ENCODE measurements at regions not wholly inside any gene's neighbourhood (a gene's known extent, or its start where the extent isn't known, plus 50 kb on each side); places are given as distances from the start of the nearest gene placed in this dataset.

GRCh38 chr10:6640433-6641040 is 60.5 kb upstream of the PRKCQ start:
- H3K4me3 ChIP-seq: no peak overlapping the region
- no peaks in the 10 kb centered on the region for H3K27me3 Mint-ChIP-seq (ENCODE audit: insufficient read depth, low read depth, poor library complexity)
- H3K79me2 ChIP-seq (replicated peaks; ENCODE audit: insufficient read depth): no peaks in the 10 kb centered on the region
- H3K9me2 ChIP-seq (ENCODE audit: insufficient read depth): no peaks in the 10 kb centered on the region; the same call in 1 of the 2 replicates
- H3F3A ChIP-seq (replicated peaks; ENCODE audit: low read depth): no peaks in the 10 kb centered on the region
- H3K4me1 ChIP-seq (ENCODE audit: insufficient read depth): no peaks in the 10 kb centered on the region
- TF ChIP-seq ZNF331 (CRISPR knock-in tag; IDR thresholded peaks at IDR 0.05; ENCODE audit: low read depth) (no peak), EZH2 (IDR thresholded peaks at IDR 0.05; ENCODE audit: low read depth, unreplicated experiment) (no peak), STAT1 (IDR thresholded peaks at IDR 0.05; ENCODE audit: unreplicated experiment) (no peak), NANOG (IDR thresholded peaks at IDR 0.05; ENCODE audit: borderline replicate concordance) (no peak), EZH2phosphoT487 (IDR thresholded peaks at IDR 0.05; ENCODE audit: unreplicated experiment) (no peak)
- no peaks in the 10 kb centered on the region; the same call in 2 of the 3 replicates for H3K4me1 Mint-ChIP-seq
- H2AFZ ChIP-seq: no peak overlapping the region
- no peak overlapping the region for H3K27ac Mint-ChIP-seq
- H3K4me2 ChIP-seq: no peak overlapping the region
- no peaks in the 10 kb centered on the region for H4K20me1 ChIP-seq (replicated peaks; ENCODE audit: insufficient read depth)
- H3K4me3 Mint-ChIP-seq: no peak overlapping the region
- no peaks in the 10 kb centered on the region for H3K36me3 Mint-ChIP-seq (ENCODE audit: low read depth)
- H3K36me3 ChIP-seq (ENCODE audit: insufficient read depth): no peaks in the 10 kb centered on the region
- no peak overlapping the region for H3K27ac ChIP-seq (ENCODE audit: low read depth)
- DNase-seq (ENCODE audit: low spot score) (no peak), ATAC-seq (no peak)
- no peaks in the 10 kb centered on the region; the same call in 2 of the 3 replicates for H3K9me3 Mint-ChIP-seq
- H3K27me3 ChIP-seq (ENCODE audit: insufficient read depth): no peaks in the 10 kb centered on the region

DNA sequence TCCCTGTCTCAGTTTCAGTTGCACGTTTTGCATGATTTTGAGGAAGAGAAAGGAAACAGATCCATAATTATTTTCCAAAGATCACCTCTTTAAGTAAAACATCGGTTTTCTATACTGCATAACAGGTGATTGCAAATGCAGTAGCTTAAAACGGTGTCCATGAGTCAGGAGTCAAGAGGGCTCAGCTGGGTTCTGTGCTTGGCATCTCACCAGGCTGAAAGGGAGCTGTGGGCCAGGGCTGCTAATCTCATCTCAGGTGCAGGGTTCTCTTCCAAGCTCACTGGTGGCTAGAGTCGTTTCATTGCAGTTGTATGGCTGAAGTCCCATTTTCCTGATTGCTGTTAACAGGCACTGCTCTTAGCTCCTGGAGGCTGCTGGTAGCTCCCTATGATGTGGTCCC is 57.0 kb upstream of the PRKCQ start:
- peaks cover 18% of the 10 kb centered on the region for H3K9me3 Mint-ChIP-seq
- no peaks in the 10 kb centered on the region for H3K27me3 Mint-ChIP-seq (ENCODE audit: insufficient read depth, low read depth, poor library complexity)
- no peaks in the 10 kb centered on the region for H4K20me1 ChIP-seq (replicated peaks; ENCODE audit: insufficient read depth)
- no peaks in the 10 kb centered on the region for H3K4me1 ChIP-seq (ENCODE audit: insufficient read depth)
- H3K9me2 ChIP-seq (ENCODE audit: insufficient read depth): no peaks in the 10 kb centered on the region; the same call in 1 of the 2 replicates
- no peak for ATAC-seq
- no peaks in the 10 kb centered on the region for H3K79me2 ChIP-seq (replicated peaks; ENCODE audit: insufficient read depth)
- H3K4me1 Mint-ChIP-seq: no peaks in the 10 kb centered on the region; the same call in 2 of the 3 replicates
- H3K27me3 ChIP-seq (ENCODE audit: insufficient read depth): no peaks in the 10 kb centered on the region
- H2AFZ ChIP-seq: no peak overlapping the region
- H3K4me3 Mint-ChIP-seq: no peak overlapping the region
- no peak overlapping the region for H3K27ac Mint-ChIP-seq
- no peak overlapping the region for H3K27ac ChIP-seq (ENCODE audit: low read depth)
- DNase-seq (ENCODE audit: low spot score): no peak
- no peak overlapping the region for H3K4me3 ChIP-seq
- no peaks in the 10 kb centered on the region; the same call in 1 of the 3 replicates for H3K36me3 Mint-ChIP-seq (ENCODE audit: low read depth)
- no peaks in the 10 kb centered on the region for H3K36me3 ChIP-seq (ENCODE audit: insufficient read depth)
- H3K4me2 ChIP-seq: no peak overlapping the region
- TF ChIP-seq EZH2phosphoT487 (IDR thresholded peaks at IDR 0.05; ENCODE audit: unreplicated experiment) (no peak), POLR2AphosphoS5 (IDR thresholded peaks at IDR 0.05; ENCODE audit: low read depth) (no peak), ZNF114 (CRISPR knock-in tag; IDR thresholded peaks at IDR 0.05) (no peak)
- H3F3A ChIP-seq (replicated peaks; ENCODE audit: low read depth): no peaks in the 10 kb centered on the region

GRCh38 chr10:6635784-6636183 is 55.7 kb upstream of the PRKCQ start:
- H3K27ac ChIP-seq (ENCODE audit: low read depth): no peak overlapping the region
- no peak for ATAC-seq
- no peaks in the 10 kb centered on the region for H3F3A ChIP-seq (replicated peaks; ENCODE audit: low read depth)
- H3K27ac Mint-ChIP-seq: no peak overlapping the region
- H3K36me3 Mint-ChIP-seq (ENCODE audit: low read depth): no peaks in the 10 kb centered on the region; the same call in 1 of the 3 replicates
- H3K27me3 Mint-ChIP-seq (ENCODE audit: insufficient read depth, low read depth, poor library complexity): no peaks in the 10 kb centered on the region
- H3K4me3 Mint-ChIP-seq: no peak overlapping the region
- no peak for DNase-seq (ENCODE audit: low spot score)
- no peaks in the 10 kb centered on the region; the same call in 1 of the 2 replicates for H3K9me2 ChIP-seq (ENCODE audit: insufficient read depth)
- no peak overlapping the region for H3K4me2 ChIP-seq
- H2AFZ ChIP-seq: no peak overlapping the region
- no peaks in the 10 kb centered on the region for H3K4me1 ChIP-seq (ENCODE audit: insufficient read depth)
- peaks cover 18% of the 10 kb centered on the region for H3K9me3 Mint-ChIP-seq
- H4K20me1 ChIP-seq (replicated peaks; ENCODE audit: insufficient read depth): no peaks in the 10 kb centered on the region
- no peak overlapping the region for H3K4me3 ChIP-seq
- no peaks in the 10 kb centered on the region for H3K27me3 ChIP-seq (ENCODE audit: insufficient read depth)
- H3K4me1 Mint-ChIP-seq: no peaks in the 10 kb centered on the region; the same call in 2 of the 3 replicates
- H3K36me3 ChIP-seq (ENCODE audit: insufficient read depth): no peaks in the 10 kb centered on the region
- no peaks in the 10 kb centered on the region for H3K79me2 ChIP-seq (replicated peaks; ENCODE audit: insufficient read depth)
- TF ChIP-seq NANOG (IDR thresholded peaks at IDR 0.05; ENCODE audit: borderline replicate concordance): no peak
- TF ChIP-seq EZH2 (IDR thresholded peaks at IDR 0.05; ENCODE audit: low read depth, unreplicated experiment): no peak
- TF ChIP-seq ZNF331 (CRISPR knock-in tag; IDR thresholded peaks at IDR 0.05; ENCODE audit: low read depth): no peak
- TF ChIP-seq JUNB (IDR thresholded peaks at IDR 0.05; ENCODE audit: unreplicated experiment): no peak
- TF ChIP-seq, protein P1, sequence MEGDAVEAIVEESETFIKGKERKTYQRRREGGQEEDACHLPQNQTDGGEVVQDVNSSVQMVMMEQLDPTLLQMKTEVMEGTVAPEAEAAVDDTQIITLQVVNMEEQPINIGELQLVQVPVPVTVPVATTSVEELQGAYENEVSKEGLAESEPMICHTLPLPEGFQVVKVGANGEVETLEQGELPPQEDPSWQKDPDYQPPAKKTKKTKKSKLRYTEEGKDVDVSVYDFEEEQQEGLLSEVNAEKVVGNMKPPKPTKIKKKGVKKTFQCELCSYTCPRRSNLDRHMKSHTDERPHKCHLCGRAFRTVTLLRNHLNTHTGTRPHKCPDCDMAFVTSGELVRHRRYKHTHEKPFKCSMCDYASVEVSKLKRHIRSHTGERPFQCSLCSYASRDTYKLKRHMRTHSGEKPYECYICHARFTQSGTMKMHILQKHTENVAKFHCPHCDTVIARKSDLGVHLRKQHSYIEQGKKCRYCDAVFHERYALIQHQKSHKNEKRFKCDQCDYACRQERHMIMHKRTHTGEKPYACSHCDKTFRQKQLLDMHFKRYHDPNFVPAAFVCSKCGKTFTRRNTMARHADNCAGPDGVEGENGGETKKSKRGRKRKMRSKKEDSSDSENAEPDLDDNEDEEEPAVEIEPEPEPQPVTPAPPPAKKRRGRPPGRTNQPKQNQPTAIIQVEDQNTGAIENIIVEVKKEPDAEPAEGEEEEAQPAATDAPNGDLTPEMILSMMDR (conservative IDR thresholded peaks at IDR 0.05; ENCODE audit: low read depth in 2 of 2): no peak
- no peak for TF ChIP-seq CREB1 (CRISPR knock-in tag; IDR thresholded peaks at IDR 0.05; ENCODE audit: low read depth)
- no peak for TF ChIP-seq STAT1 (IDR thresholded peaks at IDR 0.05; ENCODE audit: unreplicated experiment)
- no peak for TF ChIP-seq POLR2AphosphoS5 (IDR thresholded peaks at IDR 0.05; ENCODE audit: low read depth)
- TF ChIP-seq, protein P2, sequence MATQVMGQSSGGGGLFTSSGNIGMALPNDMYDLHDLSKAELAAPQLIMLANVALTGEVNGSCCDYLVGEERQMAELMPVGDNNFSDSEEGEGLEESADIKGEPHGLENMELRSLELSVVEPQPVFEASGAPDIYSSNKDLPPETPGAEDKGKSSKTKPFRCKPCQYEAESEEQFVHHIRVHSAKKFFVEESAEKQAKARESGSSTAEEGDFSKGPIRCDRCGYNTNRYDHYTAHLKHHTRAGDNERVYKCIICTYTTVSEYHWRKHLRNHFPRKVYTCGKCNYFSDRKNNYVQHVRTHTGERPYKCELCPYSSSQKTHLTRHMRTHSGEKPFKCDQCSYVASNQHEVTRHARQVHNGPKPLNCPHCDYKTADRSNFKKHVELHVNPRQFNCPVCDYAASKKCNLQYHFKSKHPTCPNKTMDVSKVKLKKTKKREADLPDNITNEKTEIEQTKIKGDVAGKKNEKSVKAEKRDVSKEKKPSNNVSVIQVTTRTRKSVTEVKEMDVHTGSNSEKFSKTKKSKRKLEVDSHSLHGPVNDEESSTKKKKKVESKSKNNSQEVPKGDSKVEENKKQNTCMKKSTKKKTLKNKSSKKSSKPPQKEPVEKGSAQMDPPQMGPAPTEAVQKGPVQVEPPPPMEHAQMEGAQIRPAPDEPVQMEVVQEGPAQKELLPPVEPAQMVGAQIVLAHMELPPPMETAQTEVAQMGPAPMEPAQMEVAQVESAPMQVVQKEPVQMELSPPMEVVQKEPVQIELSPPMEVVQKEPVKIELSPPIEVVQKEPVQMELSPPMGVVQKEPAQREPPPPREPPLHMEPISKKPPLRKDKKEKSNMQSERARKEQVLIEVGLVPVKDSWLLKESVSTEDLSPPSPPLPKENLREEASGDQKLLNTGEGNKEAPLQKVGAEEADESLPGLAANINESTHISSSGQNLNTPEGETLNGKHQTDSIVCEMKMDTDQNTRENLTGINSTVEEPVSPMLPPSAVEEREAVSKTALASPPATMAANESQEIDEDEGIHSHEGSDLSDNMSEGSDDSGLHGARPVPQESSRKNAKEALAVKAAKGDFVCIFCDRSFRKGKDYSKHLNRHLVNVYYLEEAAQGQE (IDR thresholded peaks at IDR 0.05; ENCODE audit: unreplicated experiment): no peak
- no peak for TF ChIP-seq ZNF114 (CRISPR knock-in tag; IDR thresholded peaks at IDR 0.05)
